ENCODE measurements at regions not wholly inside any gene's neighbourhood (a gene's known extent, or its start where the extent isn't known, plus 50 kb on each side); places are given as distances from the start of the nearest gene placed in this dataset.

- no peaks in the 10 kb centered on the region for H3K27me3 ChIP-seq (ENCODE audit: control insufficient read depth, insufficient read depth, low read length)
- H3K4me3 ChIP-seq (ENCODE audit: low read length), result no peak overlapping the region
- H3K9ac ChIP-seq (ENCODE audit: low read length), result no peak overlapping the region
- H3K4me1 ChIP-seq (ENCODE audit: control insufficient read depth, low read depth, low read length), result no peaks in the 10 kb centered on the region
- no peak overlapping the region for H3K27ac ChIP-seq (ENCODE audit: low read length)
- H3K9me3 ChIP-seq (ENCODE audit: control insufficient read depth, low read depth, low read length), result no peaks in the 10 kb centered on the region
- H3K36me3 ChIP-seq (ENCODE audit: control insufficient read depth, low read depth, low read length), result no peaks in the 10 kb centered on the region
These were observed 1166.5 kb upstream of the NXPH2 start for GRCh38 chr2:139946690-139947089.

- Histone ChIP-seq H3K9me3 (ENCODE audit: control insufficient read depth, low read depth, low read length) (no peaks in the 10 kb centered on the region), H3K4me1 (ENCODE audit: control insufficient read depth, low read depth, low read length) (no peaks in the 10 kb centered on the region), H3K27me3 (ENCODE audit: control insufficient read depth, insufficient read depth, low read length) (no peaks in the 10 kb centered on the region), H3K36me3 (ENCODE audit: control insufficient read depth, low read depth, low read length) (no peaks in the 10 kb centered on the region), H3K4me3 (ENCODE audit: low read length) (no peak overlapping the region), H3K27ac (ENCODE audit: low read length) (no peak overlapping the region), H3K9ac (ENCODE audit: low read length) (no peak overlapping the region)
These were observed 1160.5 kb upstream of the NXPH2 start for GRCh38 chr2:139940686-139941085.

- H3K4me3 ChIP-seq (ENCODE audit: low read length), result no peak overlapping the region
- H3K4me1 ChIP-seq (ENCODE audit: control insufficient read depth, low read depth, low read length), result peaks cover 3% of the 10 kb centered on the region
- H3K9me3 ChIP-seq (ENCODE audit: control insufficient read depth, low read depth, low read length), result no peaks in the 10 kb centered on the region
- no peak overlapping the region for H3K27ac ChIP-seq (ENCODE audit: low read length)
- no peaks in the 10 kb centered on the region for H3K36me3 ChIP-seq (ENCODE audit: control insufficient read depth, low read depth, low read length)
- H3K27me3 ChIP-seq (ENCODE audit: control insufficient read depth, insufficient read depth, low read length), result no peaks in the 10 kb centered on the region
- no peak overlapping the region for H3K9ac ChIP-seq (ENCODE audit: low read length)
These were observed 1145.7 kb upstream of the NXPH2 start for GRCh38 chr2:139925903-139926302.

- Histone ChIP-seq H3K27ac (ENCODE audit: low read length) (no peak overlapping the region), H3K9ac (ENCODE audit: low read length) (no peak overlapping the region), H3K4me1 (ENCODE audit: control insufficient read depth, low read depth, low read length) (peaks cover 8% of the 10 kb centered on the region), H3K36me3 (ENCODE audit: control insufficient read depth, low read depth, low read length) (no peaks in the 10 kb centered on the region), H3K27me3 (ENCODE audit: control insufficient read depth, insufficient read depth, low read length) (no peaks in the 10 kb centered on the region), H3K4me3 (ENCODE audit: low read length) (no peak overlapping the region), H3K9me3 (ENCODE audit: control insufficient read depth, low read depth, low read length) (no peaks in the 10 kb centered on the region)
These were observed 1143.9 kb upstream of the NXPH2 start for GRCh38 chr2:139924070-139924469.

GRCh38 chr2:139918982-139919381 is 1138.8 kb upstream of the NXPH2 start:
- no peaks in the 10 kb centered on the region for H3K36me3 ChIP-seq (ENCODE audit: control insufficient read depth, low read depth, low read length)
- H3K4me1 ChIP-seq (ENCODE audit: control insufficient read depth, low read depth, low read length), result peaks cover 8% of the 10 kb centered on the region
- H3K27ac ChIP-seq (ENCODE audit: low read length), result no peak overlapping the region
- H3K9ac ChIP-seq (ENCODE audit: low read length), result no peak overlapping the region
- H3K9me3 ChIP-seq (ENCODE audit: control insufficient read depth, low read depth, low read length), result no peaks in the 10 kb centered on the region
- no peaks in the 10 kb centered on the region for H3K27me3 ChIP-seq (ENCODE audit: control insufficient read depth, insufficient read depth, low read length)
- no peak overlapping the region for H3K4me3 ChIP-seq (ENCODE audit: low read length)

GRCh38 chr2:139917690-139918384 is 1137.6 kb upstream of the NXPH2 start:
- H3K27me3 ChIP-seq (ENCODE audit: control insufficient read depth, insufficient read depth, low read length), result no peaks in the 10 kb centered on the region
- H3K4me3 ChIP-seq (ENCODE audit: low read length), result no peak overlapping the region
- H3K9me3 ChIP-seq (ENCODE audit: control insufficient read depth, low read depth, low read length), result no peaks in the 10 kb centered on the region
- H3K4me1 ChIP-seq (ENCODE audit: control insufficient read depth, low read depth, low read length), result peaks cover 4% of the 10 kb centered on the region
- no peak overlapping the region for H3K27ac ChIP-seq (ENCODE audit: low read length)
- H3K36me3 ChIP-seq (ENCODE audit: control insufficient read depth, low read depth, low read length), result no peaks in the 10 kb centered on the region
- H3K9ac ChIP-seq (ENCODE audit: low read length), result no peak overlapping the region

- no peaks in the 10 kb centered on the region for H3K27me3 ChIP-seq (ENCODE audit: control insufficient read depth, insufficient read depth, low read length)
- no peak overlapping the region for H3K9ac ChIP-seq (ENCODE audit: low read length)
- H3K27ac ChIP-seq (ENCODE audit: low read length), result no peak overlapping the region
- H3K36me3 ChIP-seq (ENCODE audit: control insufficient read depth, low read depth, low read length), result no peaks in the 10 kb centered on the region
- H3K4me3 ChIP-seq (ENCODE audit: low read length), result no peak overlapping the region
- H3K4me1 ChIP-seq (ENCODE audit: control insufficient read depth, low read depth, low read length), result peaks cover 4% of the 10 kb centered on the region
- no peaks in the 10 kb centered on the region for H3K9me3 ChIP-seq (ENCODE audit: control insufficient read depth, low read depth, low read length)
These were observed 1136.6 kb upstream of the NXPH2 start for GRCh38 chr2:139916822-139917221.

GRCh38 chr2:139911160-139911559 is 1131.0 kb upstream of the NXPH2 start:
- Histone ChIP-seq H3K9ac (ENCODE audit: low read length) (no peak overlapping the region), H3K27ac (ENCODE audit: low read length) (no peak overlapping the region), H3K9me3 (ENCODE audit: control insufficient read depth, low read depth, low read length) (no peaks in the 10 kb centered on the region), H3K27me3 (ENCODE audit: control insufficient read depth, insufficient read depth, low read length) (no peaks in the 10 kb centered on the region), H3K36me3 (ENCODE audit: control insufficient read depth, low read depth, low read length) (no peaks in the 10 kb centered on the region), H3K4me1 (ENCODE audit: control insufficient read depth, low read depth, low read length) (no peaks in the 10 kb centered on the region), H3K4me3 (ENCODE audit: low read length) (no peak overlapping the region)

GRCh38 chr2:139909136-139909535 is 1128.9 kb upstream of the NXPH2 start:
- H3K27ac ChIP-seq (ENCODE audit: low read length), result no peak overlapping the region
- H3K4me3 ChIP-seq (ENCODE audit: low read length), result no peak overlapping the region
- no peaks in the 10 kb centered on the region for H3K27me3 ChIP-seq (ENCODE audit: control insufficient read depth, insufficient read depth, low read length)
- H3K9ac ChIP-seq (ENCODE audit: low read length), result no peak overlapping the region
- no peaks in the 10 kb centered on the region for H3K36me3 ChIP-seq (ENCODE audit: control insufficient read depth, low read depth, low read length)
- H3K4me1 ChIP-seq (ENCODE audit: control insufficient read depth, low read depth, low read length), result no peaks in the 10 kb centered on the region
- H3K9me3 ChIP-seq (ENCODE audit: control insufficient read depth, low read depth, low read length), result no peaks in the 10 kb centered on the region

- Histone ChIP-seq H3K4me3 (ENCODE audit: low read length) (no peak overlapping the region), H3K9me3 (ENCODE audit: control insufficient read depth, low read depth, low read length) (no peaks in the 10 kb centered on the region), H3K36me3 (ENCODE audit: control insufficient read depth, low read depth, low read length) (no peaks in the 10 kb centered on the region), H3K27ac (ENCODE audit: low read length) (no peak overlapping the region), H3K27me3 (ENCODE audit: control insufficient read depth, insufficient read depth, low read length) (no peaks in the 10 kb centered on the region), H3K9ac (ENCODE audit: low read length) (no peak overlapping the region), H3K4me1 (ENCODE audit: control insufficient read depth, low read depth, low read length) (no peaks in the 10 kb centered on the region)
These were observed 1125.4 kb upstream of the NXPH2 start for GRCh38 chr2:139905624-139906023.

- H3K27ac ChIP-seq (ENCODE audit: low read length), result no peak overlapping the region
- no peak overlapping the region for H3K9ac ChIP-seq (ENCODE audit: low read length)
- H3K4me3 ChIP-seq (ENCODE audit: low read length), result no peak overlapping the region
- H3K36me3 ChIP-seq (ENCODE audit: control insufficient read depth, low read depth, low read length), result no peaks in the 10 kb centered on the region
- H3K27me3 ChIP-seq (ENCODE audit: control insufficient read depth, insufficient read depth, low read length), result no peaks in the 10 kb centered on the region
- H3K4me1 ChIP-seq (ENCODE audit: control insufficient read depth, low read depth, low read length), result no peaks in the 10 kb centered on the region
- H3K9me3 ChIP-seq (ENCODE audit: control insufficient read depth, low read depth, low read length), result peaks cover 9% of the 10 kb centered on the region
These were observed 1111.4 kb upstream of the NXPH2 start for GRCh38 chr2:139891636-139892035.

- Histone ChIP-seq H3K36me3 (ENCODE audit: control insufficient read depth, low read depth, low read length) (no peaks in the 10 kb centered on the region), H3K4me1 (ENCODE audit: control insufficient read depth, low read depth, low read length) (no peaks in the 10 kb centered on the region), H3K27me3 (ENCODE audit: control insufficient read depth, insufficient read depth, low read length) (no peaks in the 10 kb centered on the region), H3K4me3 (ENCODE audit: low read length) (no peak overlapping the region), H3K9me3 (ENCODE audit: control insufficient read depth, low read depth, low read length) (peaks cover 3% of the 10 kb centered on the region), H3K27ac (ENCODE audit: low read length) (no peak overlapping the region), H3K9ac (ENCODE audit: low read length) (no peak overlapping the region)
These were observed 1105.8 kb upstream of the NXPH2 start for GRCh38 chr2:139885921-139886498.
